ENCODE measurements at regions not wholly inside any gene's neighbourhood (a gene's known extent, or its start where the extent isn't known, plus 50 kb on each side); places are given as distances from the start of the nearest gene placed in this dataset.

DNA sequence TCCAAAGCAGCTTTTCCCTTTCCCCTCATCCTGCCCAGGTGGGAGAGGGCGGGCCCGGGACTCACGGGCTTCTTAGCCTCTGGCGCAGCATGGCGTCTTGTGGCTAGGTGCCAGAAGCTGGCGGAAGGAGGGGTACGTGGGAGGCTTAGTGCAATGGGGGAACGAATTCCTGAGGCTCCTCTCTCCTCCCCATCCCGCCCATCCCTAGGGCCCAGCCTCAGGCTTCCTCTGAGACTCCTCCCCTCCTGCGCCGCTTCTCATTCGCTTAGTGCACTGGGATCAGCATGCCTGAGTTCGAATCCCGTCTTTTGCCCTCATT is 297.8 kb downstream of the ZNF536 start:
- no peak for DNase-seq (ENCODE audit: low read depth)

DNA sequence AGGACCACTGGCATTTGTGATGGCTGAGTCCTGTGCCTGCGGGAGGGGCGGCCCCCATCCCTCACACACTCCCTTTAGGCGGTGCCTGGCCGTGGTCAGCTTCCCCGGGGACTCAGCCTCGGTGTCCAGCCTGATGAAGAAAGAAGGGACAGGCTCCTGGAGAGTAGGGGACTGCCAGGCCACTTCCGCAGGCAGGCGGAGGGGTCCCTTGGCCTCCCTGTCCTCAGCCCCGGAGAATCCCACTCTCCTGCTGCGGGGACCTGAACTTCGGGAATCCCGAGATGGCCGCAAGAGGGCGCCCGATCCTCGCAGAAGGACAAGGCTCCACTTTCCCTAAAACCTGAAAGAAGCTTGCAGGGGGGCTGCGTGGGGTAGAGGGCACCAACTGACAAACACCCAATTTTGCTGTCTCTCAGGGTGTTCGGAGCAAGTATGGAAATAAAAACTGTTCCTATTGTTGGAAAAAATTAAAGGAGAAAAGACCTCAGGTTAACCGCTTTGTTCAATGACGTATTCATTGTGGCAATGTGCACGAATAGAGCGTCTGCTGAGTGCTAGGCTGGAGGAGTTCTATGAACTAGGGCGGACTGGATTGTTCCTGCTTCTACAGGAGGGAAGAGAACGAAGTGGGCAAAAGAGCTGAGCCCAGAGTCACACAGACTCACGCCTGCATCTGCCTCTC is 297.3 kb downstream of the ZNF536 start:
- no peak overlapping the region for H3K4me3 ChIP-seq (ENCODE audit: low read depth, low read length)
- no peak for DNase-seq (ENCODE audit: low read depth)

More for the DNA sequence above, 297.8 kb downstream of the ZNF536 start:
- H3K4me3 ChIP-seq (ENCODE audit: low read depth, low read length), result no peak overlapping the region

DNA sequence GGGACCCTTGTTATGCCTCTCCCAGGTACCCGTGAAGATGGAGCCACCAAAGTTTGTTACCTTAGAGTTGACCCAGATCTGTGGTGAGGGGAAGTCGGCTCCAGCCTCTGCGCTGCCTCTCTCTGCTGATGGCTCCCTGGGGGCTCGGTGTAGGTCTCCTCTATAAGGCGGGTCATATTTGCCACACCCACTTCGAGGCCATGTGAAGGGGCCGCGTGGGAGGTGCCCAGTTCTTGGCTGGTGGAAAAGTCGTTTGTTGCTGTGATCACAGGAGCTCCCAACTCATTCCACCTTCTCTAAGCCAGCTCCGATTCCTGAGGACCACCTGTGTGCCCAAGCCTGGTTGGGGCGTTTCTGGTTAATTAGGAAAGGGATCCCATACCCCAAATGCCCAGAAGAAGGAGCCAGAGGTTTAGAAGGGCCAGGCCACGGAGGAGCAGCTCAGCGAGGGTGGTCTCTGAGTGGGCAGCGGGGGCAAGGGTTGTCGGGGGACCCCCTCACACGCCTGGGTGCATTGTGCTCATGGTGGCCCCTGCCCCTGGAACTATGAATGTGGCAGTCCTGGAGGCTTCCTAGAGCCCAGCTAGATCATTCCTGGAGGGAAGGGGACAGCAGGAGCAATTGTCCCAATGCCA is 296.5 kb downstream of the ZNF536 start:
- H3K4me3 ChIP-seq (ENCODE audit: low read depth, low read length), result no peak overlapping the region

DNA sequence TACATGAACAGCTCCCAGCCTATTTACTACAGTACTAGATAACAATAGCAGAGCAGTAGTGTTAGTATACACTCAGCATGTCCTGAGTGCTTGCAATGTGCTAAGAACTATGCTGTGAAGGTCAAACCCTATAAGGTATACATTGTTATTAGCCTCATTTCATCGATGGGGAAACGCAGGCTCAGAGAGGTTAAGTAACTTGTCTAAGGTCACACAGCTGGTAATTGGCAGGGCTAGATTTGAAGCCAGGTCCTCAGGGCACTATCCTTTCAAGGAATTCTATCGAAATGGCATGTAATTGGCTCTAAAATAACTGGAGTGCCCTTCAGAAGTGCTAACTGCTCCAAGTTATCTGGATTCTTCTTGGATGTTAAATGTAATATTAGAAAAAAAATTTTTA is 295.6 kb downstream of the ZNF536 start:
- no peak for DNase-seq (ENCODE audit: low read depth)
- no peak overlapping the region for H3K4me3 ChIP-seq (ENCODE audit: low read depth, low read length)

More for the DNA sequence above, 296.5 kb downstream of the ZNF536 start:
- DNase-seq (ENCODE audit: low read depth), result no peak

DNA sequence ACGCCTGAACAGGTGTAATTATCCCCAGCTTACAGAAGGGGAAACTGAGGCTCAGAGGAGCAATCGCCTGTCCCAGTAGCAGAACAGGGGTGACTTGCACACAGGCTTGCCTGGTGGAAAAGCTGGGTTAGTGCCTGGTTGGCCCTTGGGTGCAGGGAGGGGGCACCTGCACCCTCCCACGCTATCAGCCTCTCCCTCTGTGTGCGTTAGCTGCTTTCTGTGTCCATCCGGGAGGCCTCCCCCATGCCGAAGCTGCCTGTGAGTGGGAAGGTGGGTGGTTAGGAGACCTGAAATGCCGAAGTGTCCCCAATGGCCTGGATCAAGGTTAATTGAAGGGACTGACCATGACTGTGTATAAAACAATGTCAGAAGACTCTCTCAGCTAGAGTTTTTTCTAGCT is 295.0 kb downstream of the ZNF536 start:
- DNase-seq (ENCODE audit: low read depth), result no peak
- no peak overlapping the region for H3K4me3 ChIP-seq (ENCODE audit: low read depth, low read length)

DNA sequence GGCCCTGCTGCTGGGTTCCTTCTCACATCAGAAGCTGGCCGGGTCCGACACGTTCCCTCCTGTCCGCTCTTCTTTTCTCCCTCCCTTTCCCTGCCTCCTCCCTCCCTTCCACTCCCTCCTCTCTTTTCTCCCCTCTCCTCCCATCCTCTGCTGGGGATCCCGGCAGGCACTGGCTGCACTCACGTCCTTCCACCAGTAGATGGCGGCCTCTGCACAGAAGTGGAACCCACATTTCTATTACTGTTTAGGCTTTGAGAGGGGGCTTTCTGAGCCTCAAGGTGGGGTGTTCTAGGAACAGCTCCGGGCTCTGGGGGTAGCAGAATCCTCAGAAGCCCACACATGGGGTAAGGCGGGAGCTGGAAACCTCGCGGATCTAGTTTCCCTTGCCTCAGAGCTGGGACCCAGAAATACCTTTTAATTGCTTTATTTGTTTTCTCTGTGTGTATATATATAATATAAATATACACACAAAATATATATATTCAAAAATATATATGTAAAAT is 294.2 kb downstream of the ZNF536 start:
- DNase-seq (ENCODE audit: low read depth), result no peak
- no peak overlapping the region for H3K4me3 ChIP-seq (ENCODE audit: low read depth, low read length)

DNA sequence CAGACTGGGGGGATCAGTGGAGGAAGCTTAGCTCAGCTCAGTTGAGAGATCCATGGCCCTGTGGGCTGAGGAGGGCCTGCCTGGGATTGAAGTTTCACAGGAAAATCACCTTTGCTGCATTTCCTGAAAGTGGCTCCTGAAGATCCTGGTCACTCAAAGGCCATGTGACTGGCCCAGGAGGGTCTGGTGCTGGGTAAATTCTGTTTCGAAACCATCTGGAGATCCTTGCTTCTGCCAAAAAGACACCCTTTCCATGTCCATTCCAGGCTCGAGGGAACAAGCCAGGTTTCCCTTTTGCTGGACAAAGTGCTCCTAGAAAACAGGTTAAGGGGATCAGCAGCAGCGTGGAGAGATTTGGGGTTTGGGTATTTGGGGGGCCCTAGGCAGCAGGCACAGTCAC is 293.3 kb downstream of the ZNF536 start:
- DNase-seq (ENCODE audit: low read depth), result no peak
- H3K4me3 ChIP-seq (ENCODE audit: low read depth, low read length), result no peak overlapping the region

DNA sequence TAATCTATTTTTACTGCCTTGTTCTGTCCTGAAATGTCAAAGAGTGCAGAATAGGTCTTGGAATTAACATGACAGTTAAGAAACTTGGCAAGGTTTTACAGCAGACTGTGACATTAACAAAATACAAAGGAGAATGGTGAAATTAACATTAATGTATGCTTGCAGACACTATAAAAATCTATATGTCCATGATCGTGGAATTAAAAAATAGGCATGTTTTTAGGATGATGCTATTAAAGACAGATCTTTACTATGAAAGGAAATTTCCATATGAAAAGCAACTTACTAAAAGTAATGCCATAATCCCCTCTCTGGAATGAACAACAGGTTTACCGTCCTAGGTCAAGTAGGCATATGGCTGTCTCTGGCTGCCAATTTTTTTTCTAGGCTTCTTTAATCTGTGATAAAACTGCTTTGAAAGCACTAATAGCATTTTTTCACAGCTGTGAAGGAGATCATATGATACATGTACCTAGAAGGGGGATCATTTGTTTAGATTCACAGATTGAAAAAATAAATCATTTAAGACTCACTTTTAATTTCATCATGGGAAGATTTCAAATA is 291.5 kb downstream of the ZNF536 start:
- H3K4me3 ChIP-seq (ENCODE audit: low read depth, low read length), result no peak overlapping the region
- no peak for DNase-seq (ENCODE audit: low read depth)

DNA sequence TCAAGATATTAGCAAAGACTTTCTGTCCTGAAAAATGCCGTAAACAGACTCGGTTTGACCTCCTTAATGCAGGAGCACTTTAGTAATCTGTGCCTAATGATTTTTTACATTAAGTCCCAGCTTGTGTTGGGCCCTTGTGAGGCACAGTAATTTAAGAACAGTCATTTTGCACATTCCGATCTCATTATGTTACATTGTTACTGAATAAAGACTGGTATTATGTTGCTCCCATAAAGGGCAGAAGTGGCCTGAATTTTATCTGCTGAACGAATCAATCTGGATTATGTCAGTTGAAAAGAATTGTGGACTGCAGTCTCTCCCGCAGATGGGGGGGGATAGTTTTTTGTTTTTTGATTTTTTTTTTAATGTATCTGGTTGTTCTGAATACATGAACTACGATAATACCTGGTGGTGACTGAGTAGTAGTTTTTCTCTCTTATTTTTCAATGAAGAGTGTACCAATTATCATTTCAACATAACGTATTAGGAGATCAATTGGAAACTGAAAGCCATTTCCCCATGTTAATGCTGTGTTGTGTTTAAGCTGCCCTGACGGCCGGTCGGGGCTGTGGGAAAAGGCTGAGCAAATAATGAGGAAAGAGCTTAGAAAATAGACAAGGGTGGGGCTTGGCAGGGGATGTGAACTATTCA is 290.2 kb downstream of the ZNF536 start:
- DNase-seq (ENCODE audit: low read depth), result no peak
- H3K4me3 ChIP-seq (ENCODE audit: low read depth, low read length), result no peak overlapping the region

DNA sequence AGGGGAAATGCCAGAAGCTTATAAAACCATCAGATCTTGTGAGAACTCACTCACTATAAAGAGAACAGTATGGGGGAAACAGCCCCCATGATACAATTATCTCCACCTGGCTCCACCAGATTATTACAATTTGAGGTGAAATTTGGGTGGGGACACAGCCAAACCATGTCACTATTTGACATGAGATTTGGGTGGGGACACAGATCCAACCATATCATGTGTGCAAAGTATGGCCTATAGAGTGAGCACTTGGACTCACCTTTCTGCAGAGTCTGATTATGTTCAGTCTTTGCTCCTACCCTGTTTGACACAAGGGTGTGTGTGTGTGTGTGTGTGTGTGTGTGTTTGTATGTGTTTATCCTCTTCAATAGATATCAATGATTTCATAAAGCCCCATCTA is 287.5 kb downstream of the ZNF536 start:
- no peak overlapping the region for H3K4me3 ChIP-seq (ENCODE audit: low read depth, low read length)
- DNase-seq (ENCODE audit: low read depth), result no peak

DNA sequence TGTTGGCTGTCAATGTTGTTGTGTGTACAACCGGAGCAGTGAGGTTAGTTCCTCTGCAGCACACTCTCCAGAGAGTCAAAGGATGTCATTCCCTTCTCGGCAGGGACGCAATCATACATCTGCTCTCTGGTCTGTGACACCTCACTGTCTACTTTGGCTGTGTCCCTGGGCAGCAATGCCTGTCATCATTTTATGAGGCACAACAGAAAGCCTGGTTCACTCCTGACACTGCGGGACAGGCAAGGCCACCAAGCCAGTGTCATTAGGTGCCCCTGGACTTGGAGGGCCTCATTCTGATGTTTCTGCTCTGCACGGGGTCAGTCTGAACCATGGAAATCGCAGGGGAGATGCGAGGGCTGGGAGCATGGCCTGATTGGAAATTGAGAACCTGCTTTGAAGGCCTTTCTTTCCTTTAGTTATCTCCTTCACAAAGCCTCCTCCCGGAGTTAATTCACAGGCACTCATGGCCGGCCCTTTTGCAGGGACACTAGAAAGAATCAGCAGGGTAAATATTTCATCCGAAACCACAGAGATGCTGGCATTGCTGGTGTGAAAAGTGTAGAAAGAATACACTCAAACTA is 284.4 kb downstream of the ZNF536 start:
- DNase-seq (ENCODE audit: low read depth), result no peak
- no peak overlapping the region for H3K4me3 ChIP-seq (ENCODE audit: low read depth, low read length)

DNA sequence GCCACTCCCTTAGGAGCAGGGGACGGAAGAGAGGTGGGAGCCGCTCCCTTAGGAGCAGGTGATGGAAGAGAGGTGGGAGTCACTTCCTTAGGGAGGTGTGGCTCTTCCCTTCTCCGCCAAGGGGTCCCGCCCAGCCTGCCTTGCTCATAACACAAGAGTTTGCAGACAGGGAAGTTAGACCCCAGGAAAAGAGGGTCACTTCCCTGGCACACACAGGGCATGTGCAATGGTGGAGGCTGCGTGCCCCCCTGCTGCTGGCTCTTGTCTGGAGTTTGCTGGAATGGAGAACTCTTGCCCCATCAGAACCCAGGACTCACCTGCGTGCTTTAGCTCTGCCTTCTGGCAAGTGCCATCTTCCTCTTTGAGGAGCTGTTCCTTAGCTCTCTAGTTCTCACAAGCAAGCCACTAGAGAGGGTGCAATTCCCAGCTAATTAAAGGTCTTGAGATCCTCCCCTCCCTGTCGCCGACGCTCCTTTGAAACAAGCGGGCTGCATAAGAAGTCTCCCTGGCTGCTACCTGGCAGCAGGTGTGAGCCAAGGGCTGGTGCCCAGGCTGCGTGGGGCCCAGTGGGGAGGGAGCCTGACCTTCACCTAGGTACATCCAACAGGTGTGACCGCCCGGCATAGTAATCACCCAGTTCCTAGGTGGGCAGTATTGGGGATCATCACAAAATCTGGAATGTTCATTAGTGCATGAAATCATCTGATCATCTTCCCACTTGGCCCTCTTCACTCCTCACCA is 281.6 kb downstream of the ZNF536 start:
- H3K4me3 ChIP-seq (ENCODE audit: low read depth, low read length), result no peak overlapping the region
- no peak for DNase-seq (ENCODE audit: low read depth)

DNA sequence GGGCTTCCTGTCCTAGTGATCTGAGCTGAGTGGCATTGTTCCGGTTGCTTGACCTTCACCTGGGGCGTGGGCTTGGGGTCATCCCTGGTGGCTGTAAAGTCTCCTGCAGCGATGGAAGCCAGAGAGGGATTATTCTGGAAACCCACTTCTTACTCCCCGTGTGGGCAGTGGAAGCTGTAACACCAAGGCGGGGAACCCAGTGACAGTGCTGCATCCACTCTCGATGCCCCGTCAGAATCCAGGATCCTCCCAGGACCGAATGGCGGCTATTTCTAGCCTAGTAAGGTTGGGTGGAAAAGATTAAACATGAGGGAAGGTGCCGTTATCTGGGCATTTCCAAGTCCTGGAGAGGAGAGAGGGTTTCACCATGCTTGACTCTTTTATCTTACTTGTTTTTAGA is 280.6 kb downstream of the ZNF536 start:
- no peak for DNase-seq (ENCODE audit: low read depth)
- no peak overlapping the region for H3K4me3 ChIP-seq (ENCODE audit: low read depth, low read length)

DNA sequence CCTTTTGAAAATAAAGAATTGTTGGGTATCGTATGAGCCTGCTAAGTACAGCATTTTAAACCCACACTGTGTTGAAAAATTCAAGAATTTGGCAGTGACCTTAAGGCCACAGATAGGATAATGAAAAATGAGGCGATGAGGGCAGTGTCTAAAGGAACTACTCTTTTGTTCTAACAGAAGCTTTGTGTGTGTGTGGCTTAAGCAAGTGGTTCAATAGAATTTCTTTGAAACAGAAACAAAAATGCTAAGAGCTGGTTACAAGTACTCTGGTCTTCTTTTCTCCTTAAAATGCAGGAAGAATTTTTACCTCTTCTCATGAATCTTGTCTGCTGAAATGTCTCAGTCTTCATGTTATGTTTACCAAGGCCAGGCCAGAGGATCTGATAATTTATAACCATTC is 279.5 kb downstream of the ZNF536 start:
- no peak for DNase-seq (ENCODE audit: low read depth)
- H3K4me3 ChIP-seq (ENCODE audit: low read depth, low read length), result no peak overlapping the region

DNA sequence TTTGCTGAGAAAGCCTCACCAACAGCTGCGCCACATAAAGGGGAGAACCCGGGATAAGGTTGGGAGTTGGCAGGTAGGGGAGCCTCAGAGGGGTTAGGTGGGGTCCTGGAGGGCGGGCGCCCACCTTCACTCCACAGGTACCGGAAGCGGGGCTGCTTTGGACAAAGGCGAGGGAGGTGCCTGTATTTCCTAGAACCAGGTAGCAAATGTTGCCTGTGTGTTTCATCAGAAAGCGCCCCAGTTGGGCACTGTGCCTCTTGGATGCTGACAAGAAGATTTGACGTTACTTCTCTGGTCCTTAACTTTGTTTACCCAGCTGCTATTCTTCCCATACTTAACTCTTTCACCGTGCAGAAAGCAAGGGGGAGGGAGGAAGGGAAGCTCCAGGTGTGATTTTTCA is 278.9 kb downstream of the ZNF536 start:
- no peak for DNase-seq (ENCODE audit: low read depth)
- no peak overlapping the region for H3K4me3 ChIP-seq (ENCODE audit: low read depth, low read length)

DNA sequence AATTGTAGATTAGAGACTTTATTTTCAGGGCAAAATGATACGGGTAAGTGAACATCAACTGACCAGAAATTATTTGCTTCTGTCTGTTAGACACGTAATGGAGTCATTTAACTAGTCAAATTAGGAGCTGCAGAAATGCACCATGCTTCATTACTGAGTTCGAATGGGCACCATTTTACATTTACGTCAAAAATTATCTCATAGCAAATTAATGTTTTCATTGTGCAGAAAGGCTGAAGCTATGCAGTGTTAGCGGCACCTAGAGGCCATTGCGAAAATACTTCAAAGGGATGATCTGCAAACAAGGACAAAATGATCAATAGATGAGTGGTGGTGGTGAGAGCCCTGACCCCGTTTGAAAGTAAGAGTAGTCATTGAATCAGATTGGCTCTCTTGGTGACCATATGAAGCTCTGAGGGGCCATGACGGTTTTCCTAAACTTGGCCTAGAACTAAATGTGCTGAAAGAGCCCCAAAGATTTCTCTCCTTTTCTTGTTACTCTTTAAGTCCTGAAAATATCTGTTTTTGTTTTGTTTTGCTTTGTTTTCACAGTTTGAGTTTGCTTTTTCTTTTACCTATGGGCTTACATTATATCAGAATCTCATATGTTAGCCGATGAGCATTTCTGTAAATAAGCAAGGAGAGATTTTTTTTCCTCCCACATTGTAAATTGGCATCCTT is 277.9 kb downstream of the ZNF536 start:
- DNase-seq (ENCODE audit: low read depth), result no peak
- no peak overlapping the region for H3K4me3 ChIP-seq (ENCODE audit: low read depth, low read length)

DNA sequence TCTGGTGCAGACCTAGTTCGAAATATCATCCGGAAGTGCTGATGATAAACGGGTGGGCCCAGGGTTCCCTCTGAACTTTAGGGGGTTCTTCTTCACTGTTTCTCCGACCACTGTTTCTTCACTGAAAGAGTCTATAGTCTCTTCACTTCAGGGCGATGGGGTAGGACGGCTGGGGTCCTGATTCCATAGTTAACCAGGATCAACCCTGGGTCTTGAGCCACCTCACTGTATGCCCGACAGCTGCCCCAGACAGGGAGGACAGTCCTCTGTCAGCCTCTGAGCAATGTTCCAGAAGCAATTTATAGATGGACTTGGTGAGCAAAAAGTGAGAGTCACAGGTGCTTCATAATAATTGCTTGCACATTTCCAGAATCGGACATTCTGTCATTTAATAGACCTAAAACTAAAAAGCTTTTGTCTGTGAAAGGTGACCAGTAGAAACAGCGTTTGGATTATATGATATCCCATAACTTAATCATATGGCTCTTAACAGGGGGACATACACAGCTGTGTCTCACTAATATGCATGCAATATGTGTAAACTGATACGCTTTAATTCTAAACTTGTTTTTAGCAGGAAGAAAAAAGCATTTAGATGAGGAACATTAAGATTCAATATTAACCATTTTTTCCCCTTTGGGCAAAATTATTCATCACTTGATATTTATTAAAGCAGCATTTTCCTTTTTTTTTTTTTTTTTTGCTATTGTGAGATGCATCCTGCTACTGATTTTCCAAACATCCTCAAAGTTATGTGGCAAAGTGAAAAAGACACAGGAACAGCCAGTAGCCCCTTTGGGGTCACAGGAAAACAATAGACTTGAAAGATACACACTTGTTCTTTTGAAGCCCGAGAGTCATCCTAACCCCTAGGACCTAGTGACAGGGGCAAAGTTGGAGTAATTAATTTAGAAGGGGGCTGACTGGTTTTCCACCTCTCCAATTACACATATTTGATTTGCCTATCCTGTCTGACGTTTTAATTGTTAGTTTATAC is 277.0 kb downstream of the ZNF536 start:
- H3K4me3 ChIP-seq (ENCODE audit: low read depth, low read length), result no peak overlapping the region
- no peak for DNase-seq (ENCODE audit: low read depth)
